ENCODE measurements at regions not wholly inside any gene's neighbourhood (a gene's known extent, or its start where the extent isn't known, plus 50 kb on each side); places are given as distances from the start of the nearest gene placed in this dataset.

- Histone ChIP-seq H3K4me3 (no peak overlapping the region), H3K4me1 (peaks cover 0 to 21% (median 14%) of the 10 kb centered on the region in 4 donors), H3K36me3 (no peaks in the 10 kb centered on the region), H3K27ac (replicated peaks in 1 of 4) (peak overlapping the region; percentile 28 to 66 (median 56)), H3K27me3 (no peaks in the 10 kb centered on the region), H3K9me3 (peaks cover 0 to under 1% (median 0%) of the 10 kb centered on the region in 4 donors)
- intact Hi-C loops (cut with DNase I): no loop called here
- WGBS: 38% methylated on average over 2 of the region's 2 CpGs
- no peak for DNase-seq (ENCODE audit: extremely low spot score)
- TF ChIP-seq POLR2AphosphoS5 (IDR thresholded peaks at IDR 0.05) (peak; percentile 27 to 70), CTCF (IDR thresholded peaks at IDR 0.05) (no peak), POLR2A (IDR thresholded peaks at IDR 0.05; ENCODE audit: low read depth) (no peak)
Observed at GRCh38 chr6:166046226-166046625, 121.4 kb downstream of the TBXT start.

DNA sequence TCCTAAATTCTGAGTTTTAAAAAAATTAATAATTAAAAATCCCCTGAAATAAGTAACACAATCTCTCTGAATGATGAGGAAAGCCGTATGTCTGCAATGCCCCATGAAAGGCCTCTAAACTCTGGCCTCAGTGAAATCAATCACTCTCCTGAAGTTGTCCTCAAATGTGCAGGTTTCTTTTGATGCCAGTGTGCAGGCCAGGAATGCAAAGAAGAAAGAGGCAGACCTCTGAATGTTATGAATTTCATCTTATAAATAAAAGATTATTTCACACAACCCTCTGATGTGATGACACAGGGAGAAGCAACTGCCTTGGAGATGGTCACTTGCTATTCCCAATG, 121.8 kb downstream of the TBXT start:
- no peak overlapping the region for H3K4me3 ChIP-seq
- H3K4me1 ChIP-seq: peaks cover 0 to 21% (median 14%) of the 10 kb centered on the region in 4 donors
- no peaks in the 10 kb centered on the region for H3K9me3 ChIP-seq
- 44% methylated on average over 1 of the region's 1 CpG for WGBS
- DNase-seq (ENCODE audit: extremely low spot score): no peak
- H3K27me3 ChIP-seq: no peaks in the 10 kb centered on the region
- H3K36me3 ChIP-seq: no peaks in the 10 kb centered on the region
- peak overlapping the region in 3 of 4 donors; percentile 28 to 64 (median 48) for H3K27ac ChIP-seq (replicated peaks in 1 of 4)
- TF ChIP-seq EP300 (IDR thresholded peaks at IDR 0.05): no peak
- no peak for TF ChIP-seq CTCF (IDR thresholded peaks at IDR 0.05)
- TF ChIP-seq POLR2A (IDR thresholded peaks at IDR 0.05; ENCODE audit: low read depth): no peak
- TF ChIP-seq POLR2AphosphoS5 (IDR thresholded peaks at IDR 0.05): no peak
- intact Hi-C loops (cut with DNase I): no loop called here

DNA sequence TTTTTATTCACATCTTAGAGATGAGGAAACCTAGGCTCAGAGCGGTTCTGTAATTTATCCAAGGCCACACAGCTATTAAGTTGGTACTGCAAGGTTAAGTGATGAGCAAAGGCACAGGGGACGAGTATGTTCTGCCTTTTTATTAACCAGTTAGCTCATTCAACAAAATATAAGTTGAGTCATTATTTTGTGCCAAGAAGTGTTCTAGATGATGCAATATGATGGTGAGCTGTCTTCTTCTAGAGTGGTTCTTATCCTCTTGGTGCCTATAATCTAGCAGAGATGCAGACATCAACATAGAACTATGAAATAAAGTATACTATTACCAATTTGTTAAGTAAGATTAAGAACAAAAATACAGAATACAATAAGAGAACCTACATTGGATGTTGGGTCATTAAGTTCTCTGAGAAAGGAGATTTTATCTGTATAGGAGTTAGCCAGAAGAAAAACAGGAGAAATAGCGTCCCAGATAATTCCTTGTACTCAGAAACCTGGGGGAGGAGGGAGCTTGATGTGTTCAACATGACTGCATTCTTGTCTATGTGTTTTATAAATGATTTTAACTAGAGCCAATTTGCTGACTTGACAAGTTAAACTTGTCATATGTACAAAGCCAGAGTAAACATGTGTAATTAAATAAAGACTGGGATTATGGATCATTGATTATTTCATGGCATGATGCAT, 122.3 kb downstream of the TBXT start:
- H3K9me3 ChIP-seq: no peaks in the 10 kb centered on the region
- 66% methylated on average over 3 of the region's 3 CpGs for WGBS
- H3K27ac ChIP-seq (replicated peaks in 1 of 4): peak overlapping the region in 3 of 4 donors; percentile 28 to 64 (median 48)
- H3K4me3 ChIP-seq: no peak overlapping the region
- no peak for DNase-seq (ENCODE audit: extremely low spot score)
- peaks cover 0 to 21% (median 14%) of the 10 kb centered on the region in 4 donors for H3K4me1 ChIP-seq
- H3K36me3 ChIP-seq: no peaks in the 10 kb centered on the region
- H3K27me3 ChIP-seq: no peaks in the 10 kb centered on the region
- no peak for TF ChIP-seq POLR2AphosphoS5 (IDR thresholded peaks at IDR 0.05)
- TF ChIP-seq POLR2A (IDR thresholded peaks at IDR 0.05; ENCODE audit: low read depth): no peak
- no peak for TF ChIP-seq CTCF (IDR thresholded peaks at IDR 0.05)
- no peak for TF ChIP-seq EP300 (IDR thresholded peaks at IDR 0.05)
- intact Hi-C loops (cut with DNase I): no loop called here

DNA sequence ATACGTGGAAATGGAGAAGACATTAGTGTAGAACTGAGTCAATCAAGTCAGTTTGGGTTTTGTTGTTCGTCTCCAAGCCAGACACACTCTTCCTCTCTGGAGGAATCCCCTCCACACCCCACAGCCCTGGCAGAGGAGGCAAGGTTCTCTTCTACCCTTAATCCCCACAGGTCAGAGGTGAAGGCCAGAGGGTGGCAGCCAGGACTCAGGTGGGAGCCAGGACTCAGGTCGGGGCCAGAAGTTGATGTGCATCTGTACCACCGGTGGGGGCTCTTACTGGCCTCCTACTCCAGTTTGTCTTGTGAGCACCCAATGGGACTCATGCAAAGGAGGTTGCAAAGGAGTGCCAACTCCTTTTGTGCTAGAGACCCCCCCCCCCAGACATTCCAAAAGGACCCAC, 126.4 kb downstream of the TBXT start:
- Histone ChIP-seq H3K9me3 (peaks cover 0 to 10% (median 0%) of the 10 kb centered on the region in 4 donors), H3K4me1 (peaks cover 0 to 14% (median 10%) of the 10 kb centered on the region in 4 donors), H3K36me3 (no peaks in the 10 kb centered on the region), H3K27me3 (no peaks in the 10 kb centered on the region), H3K4me3 (no peak overlapping the region), H3K27ac (replicated peaks in 1 of 4) (no peak overlapping the region)
- no peak for DNase-seq (ENCODE audit: extremely low spot score)
- TF ChIP-seq POLR2A (IDR thresholded peaks at IDR 0.05; ENCODE audit: low read depth) (no peak), CTCF (IDR thresholded peaks at IDR 0.05) (no peak), EP300 (IDR thresholded peaks at IDR 0.05) (no peak), POLR2AphosphoS5 (IDR thresholded peaks at IDR 0.05) (no peak)
- intact Hi-C loops (cut with DNase I): no loop called here
- WGBS: 69% methylated on average over 2 of the region's 4 CpGs

DNA sequence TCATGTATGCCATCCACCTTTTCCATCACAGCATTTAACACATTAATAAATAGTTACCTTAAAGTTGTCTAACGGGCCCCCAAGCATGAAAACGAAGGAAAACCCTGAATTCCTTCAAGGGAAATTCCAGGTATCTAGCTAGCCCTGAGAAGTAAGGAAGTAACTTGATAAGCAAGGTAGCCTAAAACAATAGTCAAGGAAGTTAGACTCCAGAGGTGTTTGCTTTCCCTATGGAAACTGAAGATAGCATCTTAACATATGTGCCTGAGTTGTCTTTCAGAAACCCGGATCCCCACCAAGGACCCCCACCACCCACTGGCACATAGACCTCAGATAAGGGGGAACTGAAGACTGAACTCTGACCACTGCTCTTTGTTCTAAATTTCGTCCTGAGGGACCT, 127.4 kb downstream of the TBXT start:
- H3K4me3 ChIP-seq: no peak overlapping the region
- TF ChIP-seq CTCF (IDR thresholded peaks at IDR 0.05): no peak
- TF ChIP-seq POLR2A (IDR thresholded peaks at IDR 0.05; ENCODE audit: low read depth): no peak
- TF ChIP-seq POLR2AphosphoS5 (IDR thresholded peaks at IDR 0.05): no peak
- no peak for TF ChIP-seq EP300 (IDR thresholded peaks at IDR 0.05)
- WGBS: 65% methylated on average over 4 of the region's 4 CpGs
- H3K27me3 ChIP-seq: no peaks in the 10 kb centered on the region
- intact Hi-C loops (cut with DNase I): no loop called here
- DNase-seq (ENCODE audit: extremely low spot score): no peak
- H3K9me3 ChIP-seq: peaks cover 0 to 10% (median 0%) of the 10 kb centered on the region in 4 donors
- H3K4me1 ChIP-seq: peaks cover 0 to 4% (median 1%) of the 10 kb centered on the region in 4 donors
- no peaks in the 10 kb centered on the region for H3K36me3 ChIP-seq
- no peak overlapping the region for H3K27ac ChIP-seq (replicated peaks in 1 of 4)

Measured in esophagus muscularis mucosa (tissue), 4 donors.